Transverse colon (tissue), 4 donors: ENCODE measurements at regions not wholly inside any gene's neighbourhood (a gene's known extent, or its start where the extent isn't known, plus 50 kb on each side); places are given as distances from the start of the nearest gene placed in this dataset.

Experiments used
- DNase-seq: peaks from one replicate; pipeline ENCODE4 v3.0.0-alpha.2; 2019
- H3K27ac ChIP-seq, 4 donors: fragments of 200-600 bp; sonication (generic); 2 replicates each; pipeline ENCODE4 v1.5.1; 2016 to 2018; ENCODE audit warnings: inconsistent platforms in 4 of 4
- H3K27me3 ChIP-seq: fragments of 200-600 bp; sonication (generic); 2 replicates; pipeline ENCODE4 v1.5.1; 2017; ENCODE audit warnings: inconsistent platforms
- H3K36me3 ChIP-seq, 4 donors: fragments of 200-600 bp; sonication (generic); 2 replicates each; pipeline ENCODE4 v1.5.1; 2017 to 2019; ENCODE audit warnings: inconsistent platforms in 4 of 4
- H3K4me1 ChIP-seq, 4 donors: fragments of 200-600 bp; sonication (generic); 2 replicates each; pipeline ENCODE4 v1.5.1; 2017 to 2020; ENCODE audit warnings: inconsistent platforms in 4 of 4
- H3K4me3 ChIP-seq, 4 donors: fragments of 200-600 bp; sonication (generic); 1 replicate in 1 of 4; 2 replicates in 3 of 4; pipeline versions ENCODE4 v1.5.1 to v1.6.1; 2017 to 2019; ENCODE audit warnings: inconsistent platforms in 4 of 4
- H3K9me3 ChIP-seq, 2 donors: fragments of 200-600 bp; sonication (generic); 2 replicates each; pipeline ENCODE4 v1.5.1; 2017 to 2019; ENCODE audit warnings: inconsistent platforms in 2 of 2
- EP300 ChIP-seq: sonication (generic); formaldehyde crosslinking; IDR thresholded peaks from one replicate; pipeline ENCODE4 v1.6.1; 2017; ENCODE audit warnings: antibody characterized with exemption, low read depth
- POLR2A ChIP-seq: fragments of 450-650 bp; IDR thresholded peaks from one replicate; pipeline ENCODE4 v1.6.1; 2016; ENCODE audit warnings: antibody characterized with exemption, mild to moderate bottlenecking, moderate library complexity
- POLR2AphosphoS5 ChIP-seq, 3 donors: sonication (generic); formaldehyde crosslinking; IDR thresholded peaks; one replicate each; pipeline ENCODE4 v1.6.1; 2016; ENCODE audit warnings: antibody characterized with exemption in 3 of 3
- WGBS, 2 donors: methylation state at CpG; one replicate each; pipeline ENCODE4 v1.1.5; 2018; ENCODE audit warnings: low coverage in 1 of 2; 5-methylcytosine and 5-hydroxymethylcytosine counted together
- in situ Hi-C, 4 donors: fragments of 200-750 bp; cut with MboI; loops; one replicate each; pipeline versions ENCODE4 v1.15.0 to v1.15.1; 2017; ENCODE audit warnings: low sequenced_read_pairs in 3 of 4, low pct_ligation_motif_present in 1 of 4, low pct_unique_long_range_greater_than_20kb in 1 of 4
- intact Hi-C: fragments of 100-400 bp; cut with DNase I; formaldehyde crosslinking; loops from one replicate; pipeline ENCODE4 v1.15.1; 2023; ENCODE audit warnings: low total_unique reads
- small RNA-seq, 4 donors: library from RNA; depleted of rRNA; stranded (forward); fragments of <200 nt; gene quantifications; one replicate each; pipeline ENCODE3, GENCODE V24; 2016
- TF ChIP-seq, protein P1 (sequence below), 5 experiments: fragments of 200-600 bp in 3 of 5; fragments of 450-650 bp in 2 of 5; sonication (generic) in 3 of 5; IDR thresholded peaks; 1 replicate in 2 of 5; 2 replicates in 3 of 5; pipeline ENCODE4 v1.5.1; 2016 to 2017; ENCODE audit warnings: antibody characterized with exemption in 5 of 5, inconsistent platforms in 3 of 5, mild to moderate bottlenecking in 2 of 5, moderate library complexity in 1 of 5

DNA sequence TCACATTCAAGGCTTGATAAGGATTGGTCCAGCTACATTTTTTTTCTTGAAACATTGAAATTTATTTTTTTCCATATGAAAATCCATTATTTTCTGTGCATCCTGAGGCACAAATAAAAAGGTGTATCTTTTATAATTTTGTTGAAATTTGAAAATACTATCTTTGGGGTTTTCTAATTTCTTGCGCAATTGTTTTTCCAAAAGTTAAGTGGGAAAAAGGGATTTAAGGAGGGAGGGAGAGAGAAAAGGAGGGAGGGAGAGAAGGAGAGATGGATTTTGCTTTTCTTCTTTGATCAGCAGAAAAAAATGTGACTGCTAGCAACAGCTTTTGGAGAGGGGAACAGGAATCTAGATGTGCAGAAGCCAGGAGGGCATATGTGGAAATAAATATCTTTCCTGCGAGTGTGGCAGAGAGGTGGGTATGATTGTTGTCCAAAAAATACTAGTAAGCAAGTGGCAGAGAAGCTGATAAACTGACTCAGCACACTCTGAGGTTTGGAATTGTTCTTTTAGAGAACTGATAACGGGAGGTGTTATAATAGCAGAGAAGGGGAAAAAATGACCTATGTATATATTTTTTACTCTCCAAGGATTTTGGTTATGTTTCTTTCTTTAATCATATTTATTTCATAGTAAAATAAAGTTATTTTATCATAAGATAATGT lies 61.2 kb upstream of the EDNRB start:
- intact Hi-C loops (no loop called here), in situ Hi-C loops (no loop called here)
- H3K4me1 ChIP-seq: peaks cover 0 to 3% (median 0%) of the 10 kb centered on the region in 4 donors
- no peak for TF ChIP-seq EP300
- no peak for TF ChIP-seq POLR2A
- TF ChIP-seq, protein P1, sequence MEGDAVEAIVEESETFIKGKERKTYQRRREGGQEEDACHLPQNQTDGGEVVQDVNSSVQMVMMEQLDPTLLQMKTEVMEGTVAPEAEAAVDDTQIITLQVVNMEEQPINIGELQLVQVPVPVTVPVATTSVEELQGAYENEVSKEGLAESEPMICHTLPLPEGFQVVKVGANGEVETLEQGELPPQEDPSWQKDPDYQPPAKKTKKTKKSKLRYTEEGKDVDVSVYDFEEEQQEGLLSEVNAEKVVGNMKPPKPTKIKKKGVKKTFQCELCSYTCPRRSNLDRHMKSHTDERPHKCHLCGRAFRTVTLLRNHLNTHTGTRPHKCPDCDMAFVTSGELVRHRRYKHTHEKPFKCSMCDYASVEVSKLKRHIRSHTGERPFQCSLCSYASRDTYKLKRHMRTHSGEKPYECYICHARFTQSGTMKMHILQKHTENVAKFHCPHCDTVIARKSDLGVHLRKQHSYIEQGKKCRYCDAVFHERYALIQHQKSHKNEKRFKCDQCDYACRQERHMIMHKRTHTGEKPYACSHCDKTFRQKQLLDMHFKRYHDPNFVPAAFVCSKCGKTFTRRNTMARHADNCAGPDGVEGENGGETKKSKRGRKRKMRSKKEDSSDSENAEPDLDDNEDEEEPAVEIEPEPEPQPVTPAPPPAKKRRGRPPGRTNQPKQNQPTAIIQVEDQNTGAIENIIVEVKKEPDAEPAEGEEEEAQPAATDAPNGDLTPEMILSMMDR (IDR thresholded peaks at IDR 0.05): no peak
- TF ChIP-seq POLR2AphosphoS5 (IDR thresholded peaks at IDR 0.05): no peak
- H3K36me3 ChIP-seq: no peaks in the 10 kb centered on the region
- WGBS, 2 donors: 84 to 89% methylated on average over 3 of the region's 3 CpGs
- H3K27me3 ChIP-seq: no peaks in the 10 kb centered on the region
- H3K9me3 ChIP-seq: no peaks in the 10 kb centered on the region
- DNase-seq: no peak
- no peak overlapping the region for H3K27ac ChIP-seq
- H3K4me3 ChIP-seq: no peak overlapping the region

DNA sequence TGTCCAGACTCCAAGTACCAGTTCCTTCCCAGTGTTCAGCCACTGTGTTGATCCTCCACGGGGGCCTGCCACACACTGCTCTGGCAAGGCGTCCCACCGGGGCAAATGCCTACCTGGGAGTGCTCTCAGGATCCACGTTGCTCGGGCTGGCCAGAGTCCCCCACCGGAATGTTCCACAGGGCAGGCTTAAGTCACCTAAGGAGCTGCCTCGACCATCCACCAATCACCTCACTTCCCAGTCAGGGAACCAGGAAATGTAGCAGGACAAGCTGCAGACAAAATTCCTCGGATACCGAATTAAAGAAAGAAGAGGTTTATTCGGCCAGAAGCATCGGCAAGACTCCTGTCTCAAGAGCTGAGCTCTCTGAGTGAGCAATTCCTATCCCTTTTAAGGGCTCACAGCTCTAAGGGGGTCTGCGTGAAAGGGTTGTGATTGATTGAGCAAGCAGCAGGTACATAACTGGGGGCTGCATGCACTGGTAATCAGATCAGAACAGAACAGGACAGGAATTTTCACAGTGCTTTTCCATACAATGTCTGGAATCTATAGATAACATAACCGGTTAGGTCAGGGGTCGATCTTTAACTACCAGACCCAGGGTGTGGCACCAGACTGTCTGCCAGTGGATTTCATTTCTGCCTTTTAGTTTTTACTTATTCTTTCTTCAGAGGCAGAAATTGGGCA lies 56.9 kb upstream of the EDNRB start:
- DNase-seq: no peak
- no peaks in the 10 kb centered on the region for H3K27me3 ChIP-seq
- TF ChIP-seq, protein P1 (IDR thresholded peaks at IDR 0.05): no peak
- TF ChIP-seq POLR2AphosphoS5 (IDR thresholded peaks at IDR 0.05): no peak
- TF ChIP-seq EP300: no peak
- H3K36me3 ChIP-seq: no peaks in the 10 kb centered on the region
- H3K4me3 ChIP-seq: no peak overlapping the region
- 80% methylated on average over 14 of the region's 14 CpGs; no CpG with 5 or more reads in 1 of the 2 donors for WGBS, 2 donors
- in situ Hi-C loops (no loop called here), intact Hi-C loops (no loop called here)
- no peaks in the 10 kb centered on the region for H3K9me3 ChIP-seq
- H3K27ac ChIP-seq: no peak overlapping the region
- H3K4me1 ChIP-seq: no peaks in the 10 kb centered on the region

DNA sequence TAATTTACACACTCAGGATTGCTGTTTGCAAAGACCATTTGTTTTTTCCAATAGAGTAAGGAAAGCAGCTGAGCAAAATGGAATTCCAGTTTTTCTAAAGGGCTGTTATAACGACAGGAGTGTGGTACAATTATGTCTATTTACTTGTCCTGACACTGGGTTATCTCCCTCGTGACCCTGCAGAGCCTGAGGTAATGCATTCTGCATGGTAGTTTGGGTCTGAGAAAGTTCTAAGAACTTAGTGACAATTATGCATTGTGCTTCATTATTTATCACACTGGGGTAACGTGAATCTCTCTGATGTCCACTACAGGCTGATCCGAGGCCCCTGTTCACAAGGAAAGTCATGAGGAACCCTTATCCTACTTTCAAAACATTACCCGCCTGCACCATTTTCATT lies 50.7 kb upstream of the EDNRB start:
- no peaks in the 10 kb centered on the region for H3K4me1 ChIP-seq
- intact Hi-C loops: no loop called here
- 57 to 80% methylated on average over 2 to 5 of the region's 5 CpGs for whole genome bisulfite sequencing, 2 donors
- DNase-seq: no peak
- no peak overlapping the region for H3K27ac ChIP-seq
- TF ChIP-seq POLR2AphosphoS5 (IDR thresholded peaks at IDR 0.05) (no peak), POLR2A (no peak), EP300 (no peak)
- TF ChIP-seq, protein P1 (IDR thresholded peaks at IDR 0.05): no peak
- in situ Hi-C loops: no loop called here
- H3K9me3 ChIP-seq: no peaks in the 10 kb centered on the region
- H3K36me3 ChIP-seq: no peaks in the 10 kb centered on the region
- H3K4me3 ChIP-seq: no peak overlapping the region
- H3K27me3 ChIP-seq: no peaks in the 10 kb centered on the region

Small RNA genes lying in the stretch of these regions (small RNA-seq; reads per million reads assigned to genes)
- 0 reads per million in 4 donors for gene RNY3P3
